H1 (cell line): ENCODE measurements at regions not wholly inside any gene's neighbourhood (a gene's known extent, or its start where the extent isn't known, plus 50 kb on each side); places are given as distances from the start of the nearest gene placed in this dataset.

ENCODE experiments used
- CTBP2 ChIP-seq: IDR thresholded peaks from 2 replicates; pipeline ENCODE4 v1.7.0; 2011; ENCODE audit warnings: borderline replicate concordance, mild to moderate bottlenecking, moderate library complexity, mixed read lengths, low read length; ENCODE audit not compliant: insufficient read depth, insufficient read length
- POU5F1 ChIP-seq: IDR thresholded peaks from 2 replicates; pipeline ENCODE4 v1.6.1; 2011; ENCODE audit warnings: low read depth, mild to moderate bottlenecking, low read length, moderate library complexity
- TAF1 ChIP-seq: IDR thresholded peaks from 2 replicates; pipeline ENCODE4 v1.6.1; 2011; ENCODE audit warnings: mild to moderate bottlenecking, low read depth, low read length
- TAF7 ChIP-seq: optimal IDR thresholded peaks from 2 replicates; pipeline ENCODE3; 2011; ENCODE audit warnings: low read depth, mild to moderate bottlenecking, inconsistent platforms, low read length, moderate library complexity, borderline replicate concordance
- TBP ChIP-seq: IDR thresholded peaks from 2 replicates; pipeline ENCODE4 v1.6.1; 2011; ENCODE audit warnings: low read depth, low read length, improper control_type of control experiment

- TF ChIP-seq TBP (no peak), TAF1 (no peak), POU5F1 (no peak), CTBP2 (no peak), TAF7 (no peak)
These were observed 415.1 kb downstream of the TMEM161B start (continued) for GRCh38 chr5:87853541-87853940.
